H1 (cell line): ENCODE measurements at regions not wholly inside any gene's neighbourhood (a gene's known extent, or its start where the extent isn't known, plus 50 kb on each side); places are given as distances from the start of the nearest gene placed in this dataset.

ENCODE experiments used
- BRCA1 ChIP-seq: IDR thresholded peaks from 2 replicates; pipeline ENCODE4 v1.6.1; 2012; ENCODE audit warnings: low read depth, low read length, improper control_type of control experiment
- EP300 ChIP-seq, 2 experiments: IDR thresholded peaks; 1 replicate in 1 of 2; 2 replicates in 1 of 2; pipeline ENCODE4 v1.6.1; 2011 to 2012; ENCODE audit warnings: low read depth in 2 of 2, low read length in 2 of 2, mild to moderate bottlenecking in 2 of 2, borderline replicate concordance in 1 of 2, inconsistent platforms in 1 of 2, moderate library complexity in 1 of 2
- HDAC2 ChIP-seq, 2 experiments: fragments of 300-600 bp in 1 of 2; sonication (generic) in 1 of 2; IDR thresholded peaks; 2 replicates each; pipeline ENCODE4 v1.6.1; 2011 to 2012; ENCODE audit warnings: low read depth in 2 of 2, low read length in 2 of 2, mild to moderate bottlenecking in 2 of 2, moderate library complexity in 2 of 2, borderline replicate concordance in 1 of 2, inconsistent platforms in 1 of 2
- TEAD4 ChIP-seq: IDR thresholded peaks from 2 replicates; pipeline ENCODE4 v1.6.1; 2012; ENCODE audit warnings: low read depth, low read length, inconsistent platforms, mixed read lengths
- TF ChIP-seq, protein P1 (sequence below): IDR thresholded peaks from 2 replicates; pipeline ENCODE4 v1.6.1; 2012; ENCODE audit warnings: inconsistent platforms

DNA sequence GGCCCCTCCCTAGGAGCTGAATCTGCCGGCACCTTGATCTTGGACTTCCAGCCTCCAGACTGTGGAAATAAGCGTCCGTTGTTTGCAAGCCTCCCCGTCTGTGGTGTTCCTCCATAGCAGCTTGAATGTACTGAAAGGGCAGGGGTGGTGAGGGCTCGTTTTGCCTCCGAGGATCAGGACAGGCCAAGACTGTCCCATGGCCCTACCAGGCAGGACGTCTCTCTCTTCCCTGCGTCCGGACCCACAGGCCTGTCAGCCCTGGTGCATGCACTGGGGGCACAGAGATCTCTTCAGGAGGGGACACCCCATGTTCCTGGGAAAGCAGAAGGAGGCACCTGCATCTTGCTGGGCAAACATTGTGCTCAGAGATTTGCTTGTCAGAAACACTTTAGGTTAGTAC is 156.3 kb upstream of the C1orf174 start:
- no peak for TF ChIP-seq BRCA1
- TF ChIP-seq, protein P1, sequence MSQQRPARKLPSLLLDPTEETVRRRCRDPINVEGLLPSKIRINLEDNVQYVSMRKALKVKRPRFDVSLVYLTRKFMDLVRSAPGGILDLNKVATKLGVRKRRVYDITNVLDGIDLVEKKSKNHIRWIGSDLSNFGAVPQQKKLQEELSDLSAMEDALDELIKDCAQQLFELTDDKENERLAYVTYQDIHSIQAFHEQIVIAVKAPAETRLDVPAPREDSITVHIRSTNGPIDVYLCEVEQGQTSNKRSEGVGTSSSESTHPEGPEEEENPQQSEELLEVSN = no peak
- no peak for TF ChIP-seq TEAD4
- no peak for TF ChIP-seq EP300 (IDR thresholded peaks at IDR 0.05; ENCODE audit: borderline replicate concordance in 1 of 2, low read depth in 2 of 2, low read length in 2 of 2)
- no peak for TF ChIP-seq HDAC2 (IDR thresholded peaks at IDR 0.05; ENCODE audit: borderline replicate concordance in 1 of 2, low read depth in 2 of 2, low read length in 2 of 2)
